UCSD-AML1 (cell line): ENCODE measurements at regions not wholly inside any gene's neighbourhood (a gene's known extent, or its start where the extent isn't known, plus 50 kb on each side); places are given as distances from the start of the nearest gene placed in this dataset.

Experiments
- DNase-seq: peaks from one replicate; lab custom pipeline; 2025; ENCODE audit not compliant: unreplicated experiment; lab: John Stamatoyannopoulos, UW

GRCh38 chr11:87437133-87437843, 399.6 kb downstream of the TMEM135 start:
- no peak for DNase-seq

DNA sequence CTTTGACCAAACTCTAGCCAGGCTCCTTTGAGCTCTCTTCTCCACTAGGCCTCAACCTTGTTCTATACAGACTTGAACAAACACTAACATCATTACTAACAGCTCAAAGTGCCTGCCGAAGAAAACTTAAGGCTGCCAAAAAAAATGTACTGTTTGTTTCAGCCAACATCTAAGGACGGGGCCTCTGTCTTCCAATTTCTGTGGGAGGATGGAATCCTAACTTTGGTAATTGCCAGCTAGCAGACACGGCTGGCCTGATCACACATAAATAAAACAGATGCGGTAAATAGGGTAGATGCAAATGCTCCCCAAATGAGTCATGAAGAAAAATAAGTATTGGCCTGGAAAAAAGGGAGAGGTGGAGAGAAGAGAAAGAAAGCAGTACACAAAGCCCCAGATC, 394.3 kb downstream of the TMEM135 start:
- no peak for DNase-seq

DNA sequence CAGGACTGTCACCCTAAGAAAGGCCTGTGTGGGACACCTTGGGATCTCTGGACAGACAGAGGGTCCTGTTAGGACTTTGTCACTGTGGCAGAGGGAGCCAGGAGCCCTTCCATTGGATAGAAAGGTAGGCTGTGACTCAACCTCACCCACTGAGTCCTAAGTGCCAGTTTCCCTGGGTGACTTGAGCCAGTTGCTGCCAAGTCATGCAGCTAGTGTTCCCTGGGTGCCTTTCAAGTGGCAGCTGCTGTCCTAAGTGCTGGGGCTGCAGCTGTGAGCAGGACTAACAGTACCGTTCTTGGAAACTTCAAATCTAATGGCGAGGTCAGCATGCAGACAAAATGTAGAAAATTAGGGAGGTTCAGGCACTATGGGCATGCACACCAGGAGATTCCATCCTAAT, 393.7 kb downstream of the TMEM135 start:
- no peak for DNase-seq

DNA sequence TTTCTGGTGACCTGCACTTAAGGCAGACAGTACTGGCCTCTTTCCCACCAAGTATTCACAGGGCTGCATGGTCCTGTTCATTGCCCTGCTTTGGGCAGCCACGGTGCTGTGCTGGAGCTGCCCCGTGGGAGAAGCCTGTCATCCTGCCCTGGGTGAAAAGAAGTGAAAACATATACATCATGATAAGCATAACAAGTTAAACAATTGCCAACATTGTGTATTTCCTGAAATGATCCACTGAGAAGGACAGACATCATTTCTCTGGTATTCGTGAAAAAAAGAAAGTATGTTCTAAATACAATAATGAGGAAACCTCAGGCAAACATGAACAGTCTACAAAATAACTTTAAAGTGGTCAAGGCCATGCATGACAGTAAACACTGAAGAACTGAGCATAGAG, 393.1 kb downstream of the TMEM135 start:
- DNase-seq: no peak

GRCh38 chr11:87429996-87430395, 392.3 kb downstream of the TMEM135 start:
- no peak for DNase-seq

DNA sequence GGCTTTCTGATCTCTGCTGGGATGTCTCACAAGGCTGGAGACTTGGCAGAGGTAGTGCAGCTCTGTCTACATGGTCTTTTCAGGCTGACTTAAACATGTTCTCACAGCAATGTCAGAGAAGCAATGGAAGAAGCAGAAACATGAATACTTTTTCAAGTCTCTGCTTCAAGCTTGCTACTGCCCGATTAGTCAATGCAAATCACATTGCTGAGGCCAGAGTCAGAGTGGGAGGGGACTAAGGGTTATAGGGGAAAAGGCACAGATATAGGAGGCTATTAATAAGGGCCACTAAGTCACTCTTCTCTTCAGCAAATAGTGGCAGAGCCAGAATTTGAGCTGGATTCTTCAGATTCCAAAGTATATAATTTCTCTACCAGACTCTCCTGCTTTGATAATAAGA, 390.5 kb downstream of the TMEM135 start:
- no peak for DNase-seq

GRCh38 chr11:87425943-87426342, 388.2 kb downstream of the TMEM135 start:
- no peak for DNase-seq

DNA sequence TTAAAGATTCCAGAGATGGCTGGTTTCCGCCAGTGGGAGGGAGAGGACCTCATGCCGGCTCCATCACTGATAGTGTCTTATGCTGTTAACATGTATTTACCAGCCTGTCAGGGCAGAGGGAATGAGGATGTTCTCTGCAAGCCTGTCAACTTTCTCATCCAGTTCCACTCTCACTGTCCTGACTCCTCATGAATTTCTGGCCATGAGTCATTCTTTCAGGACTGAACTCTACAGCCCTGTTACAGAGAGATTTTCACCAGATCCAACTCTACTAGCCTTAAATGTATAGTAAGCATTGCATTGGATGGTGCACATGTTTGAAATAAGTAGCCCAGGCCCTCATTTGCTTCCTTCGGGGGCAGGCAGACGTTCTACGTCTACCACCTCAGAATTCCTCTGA, 387.7 kb downstream of the TMEM135 start:
- DNase-seq: no peak

- no peak for DNase-seq
These were observed 385.4 kb downstream of the TMEM135 start for GRCh38 chr11:87423161-87423560.

GRCh38 chr11:87422566-87422965, 384.8 kb downstream of the TMEM135 start:
- DNase-seq: no peak

- peak; percentile 26 for DNase-seq
These were observed 383.7 kb downstream of the TMEM135 start for GRCh38 chr11:87421422-87421821.

DNA sequence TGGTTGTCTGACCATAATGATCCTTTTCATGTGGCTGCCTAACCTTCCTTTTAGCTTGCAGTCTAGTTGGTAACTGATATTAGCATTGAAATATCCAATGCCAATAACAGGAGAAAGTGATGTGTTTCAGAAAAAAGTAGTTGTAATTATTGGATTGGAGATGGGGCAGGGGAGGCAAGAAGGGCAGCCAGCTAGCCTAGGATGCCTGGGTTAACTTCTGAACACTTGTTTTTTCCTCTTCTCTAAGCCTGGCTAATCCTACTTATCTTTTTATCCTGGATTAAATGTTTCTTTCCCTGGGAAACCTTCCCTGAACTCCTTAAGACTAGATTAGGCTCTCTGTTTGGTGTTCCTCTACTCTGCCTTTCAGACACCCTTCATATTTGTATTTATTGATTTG, 380.2 kb downstream of the TMEM135 start:
- no peak for DNase-seq

DNA sequence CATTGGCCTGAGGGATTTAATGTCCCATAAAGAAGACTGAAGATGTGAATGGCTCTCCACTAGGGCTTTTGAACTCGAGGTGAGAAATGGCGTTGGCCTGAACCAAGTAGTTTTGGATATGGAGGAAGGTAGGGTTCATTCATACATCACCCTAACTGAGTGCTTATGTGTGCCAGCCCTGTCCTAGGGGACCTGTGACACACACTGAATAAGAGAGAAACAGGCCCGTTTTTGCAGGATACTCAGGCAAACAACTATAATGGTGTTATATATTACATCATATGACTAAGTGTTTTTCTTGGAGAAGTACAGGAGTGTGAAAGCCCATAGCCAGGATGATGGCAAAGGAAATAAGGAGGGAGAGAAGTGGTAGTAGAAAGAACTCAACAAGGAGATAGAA, 368.1 kb downstream of the TMEM135 start:
- no peak for DNase-seq

GRCh38 chr11:87405356-87405755, 367.6 kb downstream of the TMEM135 start:
- DNase-seq: no peak

DNA sequence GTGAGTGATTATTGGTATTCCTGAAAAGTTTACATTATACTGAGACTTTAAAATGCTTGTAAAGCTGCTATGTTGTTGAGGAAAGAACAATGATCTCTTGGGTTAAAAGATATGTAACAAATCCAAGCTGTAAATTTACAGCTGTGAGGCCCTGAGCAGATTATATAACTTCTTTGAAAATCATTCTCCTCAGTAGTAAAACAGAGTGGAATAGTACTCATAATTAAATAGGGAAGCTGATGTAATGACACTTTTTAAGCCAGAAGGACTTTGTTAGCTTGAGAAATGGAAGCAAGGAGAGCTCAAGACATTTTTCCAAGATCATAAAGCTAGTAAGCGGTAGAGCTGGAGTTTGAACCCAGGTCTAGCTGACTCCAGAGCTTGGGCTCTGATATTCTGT, 363.9 kb downstream of the TMEM135 start:
- no peak for DNase-seq

GRCh38 chr11:87399341-87399740, 361.6 kb downstream of the TMEM135 start:
- DNase-seq: no peak

DNA sequence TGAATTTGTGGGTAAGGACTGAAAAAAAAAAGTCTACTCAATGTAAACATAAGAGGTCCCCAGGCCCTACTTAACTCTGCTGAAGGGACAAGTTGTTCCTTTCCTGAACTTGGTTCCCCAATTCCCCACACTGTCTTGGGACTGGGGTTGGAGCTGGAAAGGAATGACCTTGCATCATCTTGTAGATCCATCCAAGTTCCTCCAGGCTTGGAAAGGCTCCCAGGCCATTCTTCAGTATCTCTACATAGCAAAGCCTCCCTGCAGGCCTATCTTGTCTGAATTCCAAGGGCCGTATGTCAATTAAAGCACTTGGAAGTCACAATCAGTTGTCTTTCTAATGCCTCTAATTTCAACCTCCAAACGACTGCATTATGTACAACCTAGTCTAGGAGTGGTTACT, 361.2 kb downstream of the TMEM135 start:
- no peak for DNase-seq

DNA sequence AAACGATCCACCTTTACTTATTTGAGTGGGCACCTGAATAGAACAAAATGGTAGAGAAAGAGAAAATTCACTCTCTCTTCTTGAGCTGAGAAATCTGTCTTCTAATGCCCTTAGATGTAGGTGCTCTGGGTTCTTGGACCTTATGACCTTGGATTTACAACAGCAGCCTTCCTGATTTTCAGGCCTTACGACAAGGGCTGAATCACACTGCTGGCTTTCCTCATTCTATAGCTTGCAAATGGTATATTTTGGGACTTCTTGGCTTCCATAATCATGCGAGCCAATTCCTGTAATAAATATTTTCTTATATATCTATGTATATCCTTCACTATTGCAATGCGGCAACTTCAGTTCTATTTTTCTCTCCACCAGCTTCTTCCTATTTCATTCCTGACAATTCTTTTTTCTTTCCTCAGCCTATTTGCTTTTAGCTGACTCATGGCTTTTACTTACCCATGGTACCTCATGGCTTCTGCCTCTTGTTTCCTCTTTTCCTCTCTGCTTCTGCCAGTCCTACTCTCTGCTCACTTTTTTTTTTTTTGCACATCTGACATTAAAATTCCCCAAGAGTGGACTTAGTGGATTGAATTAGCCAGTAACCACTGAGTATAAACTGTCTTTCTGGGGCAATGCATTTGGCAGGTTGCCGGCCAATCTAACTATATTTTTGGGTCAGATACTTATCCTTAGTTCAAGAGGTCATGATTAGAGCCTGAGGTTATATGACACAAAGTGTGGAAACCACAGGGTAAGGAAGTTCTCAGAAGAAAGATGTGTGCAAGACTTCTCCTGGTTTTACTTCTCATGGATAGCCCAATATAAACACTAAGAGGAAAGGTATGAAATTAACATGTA, 359.5 kb downstream of the TMEM135 start:
- no peak for DNase-seq

- DNase-seq: no peak
These were observed 357.2 kb downstream of the TMEM135 start for GRCh38 chr11:87394924-87395323.

- DNase-seq: no peak
These were observed 354.9 kb downstream of the TMEM135 start for GRCh38 chr11:87392665-87393064.

- DNase-seq: no peak
These were observed 353.8 kb downstream of the TMEM135 start for GRCh38 chr11:87391496-87391895.

GRCh38 chr11:87384078-87384729, 346.5 kb downstream of the TMEM135 start:
- no peak for DNase-seq
